ENCODE measurements at regions not wholly inside any gene's neighbourhood (a gene's known extent, or its start where the extent isn't known, plus 50 kb on each side); places are given as distances from the start of the nearest gene placed in this dataset.

GRCh38 chr3:81003008-81003645, 758.3 kb downstream of the GBE1 start (continued):
- TF ChIP-seq, protein P1, sequence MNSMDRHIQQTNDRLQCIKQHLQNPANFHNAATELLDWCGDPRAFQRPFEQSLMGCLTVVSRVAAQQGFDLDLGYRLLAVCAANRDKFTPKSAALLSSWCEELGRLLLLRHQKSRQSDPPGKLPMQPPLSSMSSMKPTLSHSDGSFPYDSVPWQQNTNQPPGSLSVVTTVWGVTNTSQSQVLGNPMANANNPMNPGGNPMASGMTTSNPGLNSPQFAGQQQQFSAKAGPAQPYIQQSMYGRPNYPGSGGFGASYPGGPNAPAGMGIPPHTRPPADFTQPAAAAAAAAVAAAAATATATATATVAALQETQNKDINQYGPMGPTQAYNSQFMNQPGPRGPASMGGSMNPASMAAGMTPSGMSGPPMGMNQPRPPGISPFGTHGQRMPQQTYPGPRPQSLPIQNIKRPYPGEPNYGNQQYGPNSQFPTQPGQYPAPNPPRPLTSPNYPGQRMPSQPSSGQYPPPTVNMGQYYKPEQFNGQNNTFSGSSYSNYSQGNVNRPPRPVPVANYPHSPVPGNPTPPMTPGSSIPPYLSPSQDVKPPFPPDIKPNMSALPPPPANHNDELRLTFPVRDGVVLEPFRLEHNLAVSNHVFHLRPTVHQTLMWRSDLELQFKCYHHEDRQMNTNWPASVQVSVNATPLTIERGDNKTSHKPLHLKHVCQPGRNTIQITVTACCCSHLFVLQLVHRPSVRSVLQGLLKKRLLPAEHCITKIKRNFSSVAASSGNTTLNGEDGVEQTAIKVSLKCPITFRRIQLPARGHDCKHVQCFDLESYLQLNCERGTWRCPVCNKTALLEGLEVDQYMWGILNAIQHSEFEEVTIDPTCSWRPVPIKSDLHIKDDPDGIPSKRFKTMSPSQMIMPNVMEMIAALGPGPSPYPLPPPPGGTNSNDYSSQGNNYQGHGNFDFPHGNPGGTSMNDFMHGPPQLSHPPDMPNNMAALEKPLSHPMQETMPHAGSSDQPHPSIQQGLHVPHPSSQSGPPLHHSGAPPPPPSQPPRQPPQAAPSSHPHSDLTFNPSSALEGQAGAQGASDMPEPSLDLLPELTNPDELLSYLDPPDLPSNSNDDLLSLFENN (IDR thresholded peaks at IDR 0.05; ENCODE audit: low read depth in 2 of 2, low read length in 2 of 2): no peak
- TF ChIP-seq ZNF77 (CRISPR knock-in tag; IDR thresholded peaks at IDR 0.05): no peak

- H3K36me3 ChIP-seq (ENCODE audit: control insufficient read depth, insufficient read depth, low read length): no peaks in the 10 kb centered on the region
- in situ Hi-C loops (cut with MboI): no loop called here
- no peak overlapping the region for H3K4me3 ChIP-seq
- H4K20me1 ChIP-seq (replicated peaks; ENCODE audit: control insufficient read depth, insufficient read depth, low read length): no peaks in the 10 kb centered on the region
- intact Hi-C loops (cut with micrococcal nuclease): no loop called here
- BruUV-seq (replicated peaks): no TSS peak
- no peak overlapping the region for H3K9ac ChIP-seq (ENCODE audit: insufficient read depth in 1 of 2, low read depth in 2 of 2, low read length in 2 of 2)
- no peaks in the 10 kb centered on the region for H3K4me1 ChIP-seq (replicated peaks in 1 of 2; ENCODE audit: control insufficient read depth in 2 of 2, insufficient read depth in 2 of 2, low read length in 2 of 2)
- CTCF ChIA-PET (ENCODE audit: low intra/inter-chr PET ratio): no interaction called here
- no peak for ATAC-seq
- DNase-seq (ENCODE audit: extremely low read depth in 1 of 4, low spot score in 3 of 4): no peak
- no peak overlapping the region for H2AFZ ChIP-seq (ENCODE audit: low read depth, low read length)
- 0% methylated on average over 1 of the region's 1 CpG for WGBS (ENCODE audit: insufficient coverage, low coverage, missing lambda C conversion rate)
- no peak overlapping the region for H3K27ac ChIP-seq (ENCODE audit: extremely low read depth, low read depth, low read length)
- H3K4me2 ChIP-seq (ENCODE audit: insufficient read depth, low read length): no peak overlapping the region
- no peaks in the 10 kb centered on the region for H3K79me2 ChIP-seq (ENCODE audit: control insufficient read depth, insufficient read depth, low read length)
- no peak for FAIRE-seq
- no peaks in the 10 kb centered on the region for H3K9me1 ChIP-seq (ENCODE audit: control insufficient read depth, insufficient read depth, low read length)
- POLR2A ChIA-PET: no interaction called here
- no peaks in the 10 kb centered on the region for H3K27me3 ChIP-seq (ENCODE audit: control insufficient read depth in 2 of 2, insufficient read depth in 2 of 2, low read length in 2 of 2)
- no peaks in the 10 kb centered on the region for H3K9me3 ChIP-seq (replicated peaks; ENCODE audit: control insufficient read depth, insufficient read depth, low read depth, low read length)
- TF ChIP-seq POLR2B (IDR thresholded peaks at IDR 0.05; ENCODE audit: low read depth, partially characterized antibody): no peak
- no peak for TF ChIP-seq ATF4 (CRISPR knock-in tag; IDR thresholded peaks at IDR 0.05)
- TF ChIP-seq, protein P2, sequence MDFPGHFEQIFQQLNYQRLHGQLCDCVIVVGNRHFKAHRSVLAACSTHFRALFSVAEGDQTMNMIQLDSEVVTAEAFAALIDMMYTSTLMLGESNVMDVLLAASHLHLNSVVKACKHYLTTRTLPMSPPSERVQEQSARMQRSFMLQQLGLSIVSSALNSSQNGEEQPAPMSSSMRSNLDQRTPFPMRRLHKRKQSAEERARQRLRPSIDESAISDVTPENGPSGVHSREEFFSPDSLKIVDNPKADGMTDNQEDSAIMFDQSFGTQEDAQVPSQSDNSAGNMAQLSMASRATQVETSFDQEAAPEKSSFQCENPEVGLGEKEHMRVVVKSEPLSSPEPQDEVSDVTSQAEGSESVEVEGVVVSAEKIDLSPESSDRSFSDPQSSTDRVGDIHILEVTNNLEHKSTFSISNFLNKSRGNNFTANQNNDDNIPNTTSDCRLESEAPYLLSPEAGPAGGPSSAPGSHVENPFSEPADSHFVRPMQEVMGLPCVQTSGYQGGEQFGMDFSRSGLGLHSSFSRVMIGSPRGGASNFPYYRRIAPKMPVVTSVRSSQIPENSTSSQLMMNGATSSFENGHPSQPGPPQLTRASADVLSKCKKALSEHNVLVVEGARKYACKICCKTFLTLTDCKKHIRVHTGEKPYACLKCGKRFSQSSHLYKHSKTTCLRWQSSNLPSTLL (IDR thresholded peaks at IDR 0.05): no peak
- TF ChIP-seq TEAD4 (IDR thresholded peaks at IDR 0.05; ENCODE audit: low read length): no peak
- no peak for TF ChIP-seq TEAD4 (CRISPR knock-in tag; IDR thresholded peaks at IDR 0.05; ENCODE audit: borderline replicate concordance)
- no peak for TF ChIP-seq RBM34 (IDR thresholded peaks at IDR 0.05; ENCODE audit: borderline replicate concordance, insufficient read depth, low read length)
- no peak for TF ChIP-seq SREBF2 (CRISPR knock-in tag; IDR thresholded peaks at IDR 0.05)
- TF ChIP-seq PTBP1 (IDR thresholded peaks at IDR 0.05; ENCODE audit: low read depth, low read length): no peak
- TF ChIP-seq, protein P3, sequence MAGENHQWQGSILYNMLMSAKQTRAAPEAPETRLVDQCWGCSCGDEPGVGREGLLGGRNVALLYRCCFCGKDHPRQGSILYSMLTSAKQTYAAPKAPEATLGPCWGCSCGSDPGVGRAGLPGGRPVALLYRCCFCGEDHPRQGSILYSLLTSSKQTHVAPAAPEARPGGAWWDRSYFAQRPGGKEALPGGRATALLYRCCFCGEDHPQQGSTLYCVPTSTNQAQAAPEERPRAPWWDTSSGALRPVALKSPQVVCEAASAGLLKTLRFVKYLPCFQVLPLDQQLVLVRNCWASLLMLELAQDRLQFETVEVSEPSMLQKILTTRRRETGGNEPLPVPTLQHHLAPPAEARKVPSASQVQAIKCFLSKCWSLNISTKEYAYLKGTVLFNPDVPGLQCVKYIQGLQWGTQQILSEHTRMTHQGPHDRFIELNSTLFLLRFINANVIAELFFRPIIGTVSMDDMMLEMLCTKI (IDR thresholded peaks at IDR 0.05; ENCODE audit: partially characterized antibody): no peak
- no peak for TF ChIP-seq EGR1 (conservative IDR thresholded peaks at IDR 0.05)
Measured at GRCh38 chr3:80999481-80999880, 762.0 kb downstream of the GBE1 start.

Measured in K562 (cell line).